Activated CD4-positive, CD25-positive, alpha-beta regulatory T cell treated with anti-CD3 and anti-CD28 coated beads, Interleukin-2, amount 50 U/mL, for 16 hours (primary cell): ENCODE measurements at regions not wholly inside any gene's neighbourhood (a gene's known extent, or its start where the extent isn't known, plus 50 kb on each side); places are given as distances from the start of the nearest gene placed in this dataset.
"Not testable (repeated sequence)": the region's sequence is repeated elsewhere in the genome, so short reads cannot be mapped to it uniquely, and the experiment has no call there.

Source experiments
- DNase-seq: peaks from one replicate; pipeline ENCODE4 v3.0.0-alpha.2; 2020; ENCODE audit warnings: low read depth, low spot score

DNA sequence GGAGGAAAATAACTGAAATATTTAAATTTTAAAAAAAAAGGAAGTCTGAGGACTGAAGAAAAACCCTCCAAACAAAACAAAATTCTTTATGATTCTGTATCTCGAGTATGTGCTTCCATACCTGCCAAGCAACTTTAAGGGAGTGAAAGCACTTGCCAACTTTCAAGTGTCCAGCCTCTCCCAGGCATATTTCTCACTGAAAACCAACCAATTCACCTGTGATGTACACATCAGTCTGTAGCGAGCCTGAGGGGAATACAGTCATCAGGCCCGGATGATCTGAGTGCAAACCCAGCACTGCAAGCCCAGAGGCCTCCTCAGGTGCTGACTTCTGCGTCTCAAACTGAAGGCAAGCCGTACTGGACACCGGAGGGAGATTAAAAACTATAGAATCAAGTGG, 164.8 kb upstream of the NT5E start:
- no peak for DNase-seq

DNA sequence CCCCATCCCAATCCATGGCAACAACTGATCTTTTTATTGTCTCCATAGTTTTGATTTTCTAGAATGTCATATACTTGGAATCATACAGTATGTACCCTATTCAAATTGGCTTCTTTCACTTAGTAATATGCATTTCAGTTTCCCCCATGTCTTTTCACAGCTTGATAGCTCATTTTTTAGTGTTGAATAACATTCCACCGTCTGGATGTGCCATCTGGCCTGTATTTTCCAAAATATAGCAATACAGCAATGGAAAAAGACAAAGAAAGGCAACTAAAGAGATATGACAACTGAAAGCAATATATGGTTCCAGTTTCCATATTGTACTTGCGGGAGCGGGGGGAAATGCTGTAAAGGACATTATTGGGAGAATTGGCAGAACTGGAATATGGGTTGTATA, 166.4 kb upstream of the NT5E start:
- DNase-seq: no peak

DNA sequence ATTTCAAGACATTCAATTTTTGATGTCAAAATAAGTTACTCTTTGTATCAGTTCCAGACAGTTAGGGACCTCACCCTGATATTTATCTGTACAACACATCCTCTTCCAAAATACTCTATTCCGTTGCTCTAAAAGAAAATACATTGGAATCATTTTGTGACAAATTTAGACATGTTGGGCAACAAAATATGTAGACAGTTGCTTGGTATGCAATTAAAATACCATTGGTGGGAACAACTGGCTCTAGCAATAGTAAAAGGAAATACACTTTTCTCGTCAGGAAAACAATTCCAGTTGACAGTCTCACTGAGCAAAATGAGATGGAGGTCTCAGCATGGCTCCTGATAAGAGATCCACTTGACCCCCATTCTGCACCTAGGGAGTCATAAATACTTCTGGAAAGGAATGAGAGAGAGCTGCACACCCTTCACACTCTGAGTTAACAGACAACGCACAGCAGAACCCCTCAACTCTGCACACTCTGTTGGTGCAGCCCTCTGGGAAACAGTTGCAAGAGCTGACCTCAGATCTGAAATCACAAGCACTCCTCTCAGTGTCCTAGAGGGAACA, 171.3 kb upstream of the NT5E start:
- DNase-seq: no peak

DNA sequence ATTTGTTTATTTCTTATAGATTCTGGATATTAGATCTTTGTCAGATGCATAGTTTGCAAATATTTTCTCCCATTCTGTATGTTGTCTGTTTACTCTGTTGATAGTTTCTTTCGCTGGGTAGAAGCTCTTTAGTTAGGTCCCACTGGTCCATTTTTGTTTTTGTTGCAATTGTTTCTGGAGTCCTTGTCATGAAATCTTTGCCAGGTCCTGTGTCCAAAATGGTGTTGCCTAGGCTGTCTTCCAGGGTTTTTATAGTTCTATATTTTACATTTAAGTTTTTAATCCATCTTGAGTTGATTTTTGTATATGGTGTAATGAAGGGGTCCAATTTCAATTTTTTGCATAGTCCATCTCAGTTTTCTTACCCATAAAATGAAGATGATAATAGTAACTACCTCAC, 173.9 kb upstream of the NT5E start:
- DNase-seq: not testable (repeated sequence)

DNA sequence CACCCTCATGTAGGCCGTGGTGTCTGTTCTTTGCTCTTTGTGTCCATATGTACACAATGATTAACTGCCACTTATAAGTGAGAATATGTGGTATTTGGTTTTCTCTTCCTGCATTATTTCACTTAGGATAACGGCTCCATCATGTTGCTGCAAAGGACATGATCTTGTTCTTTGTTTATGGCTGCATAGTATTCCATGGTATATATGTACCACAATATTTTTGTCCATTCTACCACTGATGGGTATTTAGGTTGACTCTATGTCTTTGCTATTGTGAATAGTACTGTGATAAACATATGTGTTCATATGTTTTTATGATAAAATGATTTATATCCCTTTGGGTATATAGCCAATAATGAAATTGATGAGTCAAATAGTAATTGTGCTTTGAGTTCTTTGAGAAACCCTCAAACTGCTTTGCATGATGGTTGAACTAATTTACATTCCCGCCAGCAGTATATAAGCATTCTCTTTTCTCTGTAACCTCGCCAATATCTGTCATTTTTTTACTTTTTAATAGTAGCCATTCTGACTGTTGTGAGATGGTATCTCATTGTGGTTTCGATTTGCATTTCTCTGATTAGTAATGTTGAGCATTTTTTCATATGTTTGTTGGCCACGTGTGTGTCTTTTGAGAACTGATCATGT, 174.4 kb upstream of the NT5E start:
- DNase-seq: no peak

DNA sequence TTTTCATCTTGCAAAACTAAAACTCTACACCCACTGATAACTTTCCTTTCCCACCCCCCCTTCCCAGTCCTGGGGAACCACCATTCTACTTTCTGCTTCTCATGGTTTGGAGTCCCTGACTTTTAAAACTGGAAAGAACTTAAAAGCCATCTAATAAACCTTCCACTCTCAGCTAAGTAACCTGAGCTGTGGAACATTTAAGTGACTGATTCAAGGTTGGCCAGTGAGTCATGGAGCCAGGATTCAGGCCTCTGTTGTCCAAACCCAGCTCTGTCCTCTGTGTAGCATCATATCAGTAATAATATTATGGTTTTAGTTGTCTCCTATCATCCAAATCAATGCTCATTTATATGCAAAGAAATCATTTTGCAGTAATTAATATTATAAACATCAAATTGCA, 176.0 kb upstream of the NT5E start:
- DNase-seq: no peak

DNA sequence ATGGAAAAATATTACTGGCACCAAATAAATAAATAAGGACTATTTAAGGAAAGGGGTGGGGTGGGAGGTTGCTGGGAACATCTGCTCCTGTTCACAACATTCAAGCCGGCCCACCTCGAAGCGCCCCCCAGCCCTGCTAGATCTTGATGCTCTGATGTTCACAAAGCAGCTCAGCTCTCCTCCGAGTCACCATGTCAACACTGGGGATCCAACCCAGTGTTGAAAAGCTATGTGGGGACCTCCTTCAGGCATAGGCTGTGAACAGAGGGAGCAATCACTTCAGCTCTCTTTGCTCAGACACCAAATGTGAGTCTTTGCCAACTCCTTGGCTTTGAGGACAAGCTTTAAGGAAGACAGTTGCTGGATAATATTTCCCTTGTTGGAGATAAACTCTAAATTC, 176.8 kb upstream of the NT5E start:
- DNase-seq: no peak

DNA sequence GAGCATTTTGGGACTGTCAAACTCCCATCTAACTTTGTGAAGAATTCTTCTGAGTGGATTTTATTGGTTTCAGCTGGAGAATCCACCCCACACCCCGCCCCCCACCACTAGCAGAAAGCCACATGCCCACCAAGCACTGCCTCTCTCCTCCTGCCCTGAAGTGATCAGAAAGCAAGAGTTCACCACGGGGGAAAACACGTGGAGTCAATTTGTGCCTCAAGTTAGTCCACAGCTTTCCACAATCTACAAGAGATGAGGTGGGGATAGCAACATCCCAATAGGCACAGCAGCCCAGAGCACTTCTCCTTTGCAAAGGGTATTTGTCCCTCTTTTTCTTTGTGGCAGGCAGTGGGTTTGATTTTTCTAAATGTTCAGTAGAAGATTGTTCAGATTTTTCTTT, 177.3 kb upstream of the NT5E start:
- DNase-seq: no peak

DNA sequence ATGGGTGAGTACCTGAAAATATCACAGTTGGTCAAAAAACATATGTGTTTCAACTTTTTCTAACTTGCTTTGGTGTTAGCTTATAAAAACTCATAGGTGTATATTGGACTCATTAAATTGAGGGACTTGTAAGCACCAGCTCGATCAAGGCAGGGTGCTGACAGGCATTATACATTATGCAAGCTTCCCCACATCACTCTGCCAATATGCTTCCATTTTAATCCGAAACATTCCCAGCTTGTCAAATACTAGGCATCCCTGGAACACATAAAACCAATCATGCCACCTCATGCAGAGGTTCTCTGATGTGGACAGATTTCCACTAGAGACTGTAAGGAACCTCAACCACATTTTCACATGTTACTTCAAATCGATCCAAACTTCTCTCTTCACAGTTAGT, 187.3 kb upstream of the NT5E start:
- DNase-seq: no peak

DNA sequence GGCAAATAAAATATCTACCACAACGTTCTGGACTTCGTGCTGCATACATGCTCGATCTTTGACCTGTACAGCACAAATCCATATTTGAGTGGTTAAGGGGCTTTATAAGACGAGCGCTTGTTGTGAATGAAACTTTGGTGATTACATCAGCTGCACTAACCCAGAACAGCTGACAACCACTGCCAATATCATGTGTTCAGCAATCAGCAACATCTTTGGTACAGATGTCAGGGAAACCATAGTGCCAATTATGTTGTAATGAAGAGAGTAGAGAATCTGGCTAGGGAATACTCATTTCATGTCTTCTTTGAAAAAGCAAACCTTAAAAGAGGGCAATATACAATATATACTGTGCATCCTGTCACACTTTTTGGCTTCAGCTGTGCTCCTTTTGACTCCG, 188.6 kb upstream of the NT5E start:
- DNase-seq: no peak

DNA sequence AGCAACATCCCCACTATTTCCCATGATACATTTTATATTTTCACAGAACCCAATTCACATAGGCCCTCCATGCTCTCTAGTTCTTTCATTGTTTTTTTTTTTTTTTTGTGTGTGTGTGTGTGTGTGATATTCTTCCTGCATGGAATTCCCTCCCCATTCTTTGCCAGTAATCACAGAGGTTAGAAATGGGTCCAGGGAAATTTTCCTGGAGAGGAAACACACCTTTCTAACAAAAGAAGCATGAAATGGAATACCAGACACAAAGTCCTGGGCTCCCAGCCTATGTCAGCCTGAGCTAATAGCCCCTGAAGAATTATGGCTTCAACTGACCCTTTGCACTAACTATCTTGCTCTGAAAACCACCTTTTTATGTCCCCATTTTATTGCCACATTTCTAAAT, 194.2 kb upstream of the NT5E start:
- no peak for DNase-seq

DNA sequence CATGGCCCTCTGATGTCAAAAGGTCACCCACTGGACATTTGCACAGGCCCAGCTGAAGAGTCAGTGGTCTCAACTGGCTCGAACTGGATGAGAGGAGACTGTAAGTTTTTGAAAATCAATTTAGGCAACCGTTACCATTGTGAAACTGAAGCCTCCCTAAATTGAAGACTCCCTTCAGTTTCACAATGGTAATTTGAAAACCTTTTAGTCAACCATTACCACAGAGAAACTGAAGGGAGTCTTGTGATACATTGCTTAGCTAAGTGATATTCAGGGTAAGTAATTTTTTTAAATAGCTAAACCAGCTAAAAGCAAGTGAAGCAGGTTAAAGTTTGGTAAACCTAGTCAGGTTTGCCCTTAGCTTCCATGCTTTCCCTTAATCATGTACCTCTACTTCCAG, 197.3 kb upstream of the NT5E start:
- no peak for DNase-seq

DNA sequence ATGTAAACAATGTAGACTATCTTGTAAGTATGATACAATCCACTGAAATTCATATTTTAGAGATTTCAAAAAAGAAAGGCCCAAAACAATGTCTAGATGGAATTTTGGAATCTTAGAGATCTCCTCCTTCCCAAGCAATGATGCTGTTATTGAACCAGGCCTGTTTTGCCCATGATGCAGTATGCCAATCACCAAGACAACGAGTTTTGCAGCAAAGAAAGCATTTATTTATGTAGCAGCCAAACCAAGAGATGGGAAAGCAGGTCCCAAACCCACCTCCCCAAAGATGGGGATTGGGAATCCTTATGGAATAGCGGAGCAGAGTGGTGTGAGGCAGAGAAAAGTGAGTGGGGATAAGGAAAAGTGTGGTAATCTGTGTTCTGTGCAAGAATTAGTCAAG, 197.8 kb upstream of the NT5E start:
- no peak for DNase-seq

DNA sequence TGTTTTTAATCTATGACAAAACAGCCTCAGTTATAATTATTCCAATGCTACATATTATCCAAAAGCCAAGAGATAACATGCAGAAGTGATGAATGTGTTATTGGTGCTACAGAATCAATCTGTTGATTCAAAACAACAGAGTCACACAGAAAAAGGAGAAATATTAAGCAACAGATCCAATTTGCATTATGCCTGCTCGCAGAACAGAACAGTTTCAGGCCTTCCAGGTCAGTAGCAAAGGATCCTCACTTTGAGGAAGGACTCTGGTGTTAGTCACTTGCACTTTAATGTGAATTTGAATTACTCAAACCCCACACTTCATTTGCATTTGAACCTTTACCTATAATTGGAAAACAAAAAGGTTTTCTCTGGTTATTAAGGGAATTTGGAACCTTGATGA, 198.6 kb upstream of the NT5E start:
- no peak for DNase-seq

DNA sequence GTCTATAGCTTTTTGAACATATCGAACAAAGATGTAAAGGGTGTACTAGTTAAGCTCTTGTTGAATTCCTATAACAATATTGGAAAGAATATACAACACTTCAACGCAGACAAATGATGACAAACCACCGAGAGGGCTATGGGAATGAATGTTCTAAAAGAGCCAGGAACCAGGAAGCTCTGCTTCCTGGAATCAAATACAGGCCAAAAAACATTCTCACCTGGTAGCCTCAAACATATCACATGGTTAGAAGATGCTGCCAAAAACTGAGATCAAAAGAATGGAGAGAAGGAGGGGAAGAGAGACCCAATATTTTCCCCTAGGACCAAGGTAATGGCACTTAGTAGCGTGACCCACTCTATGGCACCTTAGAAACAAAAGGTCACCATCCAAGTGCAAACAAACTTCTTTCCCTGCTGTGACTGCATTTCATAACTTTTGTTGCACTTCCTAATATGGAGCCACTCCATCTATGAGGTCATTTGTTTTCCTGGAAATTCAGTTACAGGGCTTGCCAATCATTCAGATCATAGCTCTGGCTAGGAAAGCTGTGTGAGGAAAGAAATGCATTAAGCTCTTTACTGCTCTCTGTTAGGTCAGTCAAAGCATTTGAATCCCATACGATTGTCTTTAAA, 199.2 kb upstream of the NT5E start:
- DNase-seq: no peak

DNA sequence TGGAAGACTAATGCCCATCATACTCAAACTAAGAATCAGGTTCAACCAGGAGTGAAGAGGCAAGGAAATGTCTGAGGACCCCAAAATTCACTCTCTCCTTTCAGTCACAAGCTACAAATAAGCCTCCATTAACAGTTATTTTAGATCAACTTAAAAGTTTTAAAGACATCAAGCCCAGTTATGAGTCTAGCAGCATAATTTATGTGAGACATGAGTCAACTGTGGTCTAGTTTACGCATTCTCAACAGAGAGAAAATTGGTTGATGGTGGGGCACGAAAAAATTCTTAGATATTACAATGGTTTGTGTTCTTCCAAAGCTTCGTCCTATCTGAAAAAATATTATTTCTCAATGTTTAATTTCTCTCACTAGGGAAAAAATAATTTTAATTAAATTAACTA, 204.9 kb upstream of the NT5E start:
- no peak for DNase-seq

DNA sequence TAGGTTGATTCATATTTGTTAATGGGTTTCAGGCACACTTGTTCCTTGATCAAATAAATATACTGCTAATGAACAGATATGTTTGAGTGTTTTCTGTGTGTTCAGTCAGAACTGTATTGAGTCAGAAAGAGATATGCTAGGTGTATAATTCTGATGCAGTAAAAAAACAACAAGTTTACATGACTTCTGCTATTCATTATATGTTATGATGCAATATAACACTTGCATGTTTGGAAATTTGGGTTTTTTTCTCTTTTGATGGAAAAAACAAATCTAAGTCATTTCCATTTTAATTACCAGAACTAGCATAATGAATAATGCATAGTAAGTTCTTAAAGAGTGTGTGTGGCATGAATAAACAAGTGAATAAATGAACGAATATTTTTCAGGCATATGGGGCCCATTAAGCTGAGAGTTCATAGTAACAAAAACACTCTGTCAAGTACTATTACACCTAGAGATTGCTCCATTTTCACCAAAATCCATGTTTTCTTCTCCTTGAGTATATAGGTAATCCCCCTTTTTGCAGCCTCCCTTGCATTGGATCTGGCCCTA, 208.3 kb upstream of the NT5E start:
- no peak for DNase-seq

DNA sequence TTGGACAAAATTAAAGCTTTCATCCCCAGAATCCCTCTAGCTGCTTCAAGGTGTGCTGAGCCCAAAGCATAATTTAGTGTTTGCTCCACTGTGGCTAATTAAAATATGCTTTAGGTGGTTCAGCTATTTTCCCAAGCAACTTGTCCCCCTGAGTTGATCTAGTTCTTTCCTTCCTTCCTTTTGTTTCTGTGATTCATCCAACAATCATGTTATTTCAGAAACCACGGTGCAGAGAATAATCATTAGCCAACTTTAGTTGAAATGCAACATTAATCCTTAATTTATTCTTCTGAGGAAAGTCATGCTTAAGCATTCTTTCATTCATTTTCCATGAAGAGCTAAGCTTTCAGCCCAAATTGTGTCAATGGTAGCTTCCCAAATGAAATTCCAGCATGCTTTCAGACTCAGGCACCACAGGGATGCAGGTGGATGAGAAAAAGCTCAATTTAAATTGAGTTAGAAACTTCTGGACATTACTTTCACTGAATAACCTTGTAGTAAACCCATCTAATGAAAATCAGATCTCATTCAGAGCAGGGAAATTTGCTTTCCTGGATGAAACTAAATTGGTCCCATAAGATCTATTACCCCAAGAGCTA, 209.0 kb upstream of the NT5E start:
- DNase-seq: no peak

DNA sequence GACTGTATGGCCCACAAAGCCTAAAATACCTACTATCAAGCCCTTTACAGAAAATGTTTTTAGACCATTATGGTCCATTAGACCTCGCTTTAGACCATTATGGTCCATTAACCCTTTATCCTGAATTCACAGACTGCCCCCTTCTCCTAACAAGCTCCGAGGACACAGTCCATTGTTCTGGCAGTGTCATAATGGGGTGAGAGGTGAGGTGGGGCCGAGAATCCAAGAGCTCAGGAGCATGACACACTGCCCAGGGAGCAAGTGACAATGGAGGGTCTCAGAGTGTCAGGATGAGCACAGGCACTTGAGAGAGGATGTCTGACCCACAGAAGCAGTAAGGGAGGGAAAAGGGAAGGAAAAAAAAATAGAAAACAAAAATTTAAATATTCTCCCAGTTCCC, 212.4 kb upstream of the NT5E start:
- no peak for DNase-seq

DNA sequence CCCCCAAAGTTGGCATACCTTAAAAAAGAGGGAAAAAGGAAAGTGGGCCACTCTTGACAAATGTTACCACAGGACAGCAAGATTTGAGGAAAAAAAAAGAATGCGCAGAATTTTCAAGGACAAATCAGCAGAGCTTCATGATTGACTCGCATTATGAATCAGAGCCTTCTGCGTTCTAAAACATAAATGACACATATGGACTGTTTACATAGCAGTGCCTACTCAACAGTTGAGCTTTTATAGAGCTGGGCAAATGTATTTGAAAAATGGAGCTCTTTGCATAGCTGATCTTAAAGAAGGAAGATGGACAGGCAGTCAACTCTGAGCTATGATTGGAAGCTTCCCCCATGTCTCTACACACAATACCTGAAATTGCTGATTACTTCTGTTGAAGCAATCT, 213.2 kb upstream of the NT5E start:
- DNase-seq: no peak

DNA sequence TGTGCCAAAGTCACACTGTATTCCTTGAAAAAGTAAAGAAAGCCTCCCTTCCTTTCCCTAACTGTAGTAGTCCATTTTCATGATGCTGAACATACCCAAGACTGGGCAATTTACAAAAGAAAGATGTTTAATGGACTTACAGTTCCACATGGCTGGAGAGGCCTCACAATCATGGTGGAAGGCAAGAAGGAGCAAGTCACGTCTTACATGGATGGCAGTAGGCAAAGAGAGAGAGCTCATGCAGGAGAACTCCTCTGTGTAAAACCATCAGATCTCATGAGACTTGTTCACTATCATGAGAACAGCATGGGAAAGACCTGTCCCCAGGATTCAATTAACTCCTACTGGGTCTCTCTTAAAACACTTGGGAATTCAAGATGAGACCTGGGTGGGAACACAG, 222.5 kb upstream of the NT5E start:
- DNase-seq: not testable (repeated sequence)

DNA sequence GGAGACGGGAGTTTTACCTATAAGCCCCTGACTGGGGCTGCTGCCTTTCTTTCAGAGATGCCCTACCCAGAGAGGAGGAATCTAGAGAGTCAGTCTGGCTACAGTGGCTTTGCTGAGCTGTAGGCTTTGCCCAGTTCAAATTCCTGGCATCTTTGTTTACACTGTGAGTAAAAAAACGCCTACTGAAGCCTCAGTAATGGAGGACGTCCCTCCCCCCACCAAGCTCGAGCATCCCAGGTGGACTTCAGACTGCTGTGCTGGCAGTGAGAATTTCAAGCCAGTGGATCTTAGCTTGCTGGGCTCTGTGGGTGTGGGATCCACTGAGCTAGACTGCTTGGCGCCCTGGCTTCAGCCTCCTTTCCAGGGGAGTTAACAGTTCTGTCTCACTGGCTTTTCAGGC, 237.1 kb upstream of the NT5E start:
- not testable (repeated sequence) for DNase-seq

DNA sequence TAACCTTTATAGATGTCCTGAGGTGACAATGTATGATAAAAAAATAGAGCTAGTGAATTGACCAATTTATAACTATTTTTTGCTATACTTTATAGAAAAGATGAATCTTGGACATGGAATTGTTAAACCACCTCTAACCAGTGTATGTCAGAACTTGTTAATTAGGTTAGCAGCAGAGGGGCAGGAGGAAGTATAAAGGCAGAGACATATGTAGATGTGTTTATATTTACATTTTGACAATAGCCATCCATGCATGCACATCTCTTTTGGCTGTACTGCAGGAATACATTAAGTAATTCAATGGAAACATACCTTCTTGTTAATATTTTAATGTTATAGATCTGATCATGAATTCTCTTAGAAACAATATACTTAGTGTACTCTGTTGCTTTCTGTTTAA, 254.6 kb upstream of the NT5E start:
- DNase-seq: no peak
